ENCODE measurements at regions not wholly inside any gene's neighbourhood (a gene's known extent, or its start where the extent isn't known, plus 50 kb on each side); places are given as distances from the start of the nearest gene placed in this dataset.

DNA sequence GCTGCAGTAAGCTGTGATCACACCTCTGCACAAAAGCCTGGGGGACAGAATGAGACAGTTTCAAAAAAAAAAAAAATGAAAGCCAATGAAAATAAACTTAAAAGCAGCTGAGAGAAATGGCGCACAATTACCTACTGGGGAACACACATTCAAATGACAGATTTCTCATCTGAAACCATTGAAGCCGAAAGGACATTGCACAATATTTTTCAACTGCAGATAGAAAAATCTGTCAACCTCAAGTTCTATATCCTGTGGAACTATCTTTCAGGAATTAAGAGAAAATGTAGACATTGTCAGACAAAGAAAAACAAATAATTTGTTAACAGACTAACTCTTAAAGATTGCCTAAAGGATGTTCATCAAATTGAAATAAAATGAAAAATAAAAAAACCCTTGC, 442.8 kb downstream of the MATN1 start:
- no peak for DNase-seq

DNA sequence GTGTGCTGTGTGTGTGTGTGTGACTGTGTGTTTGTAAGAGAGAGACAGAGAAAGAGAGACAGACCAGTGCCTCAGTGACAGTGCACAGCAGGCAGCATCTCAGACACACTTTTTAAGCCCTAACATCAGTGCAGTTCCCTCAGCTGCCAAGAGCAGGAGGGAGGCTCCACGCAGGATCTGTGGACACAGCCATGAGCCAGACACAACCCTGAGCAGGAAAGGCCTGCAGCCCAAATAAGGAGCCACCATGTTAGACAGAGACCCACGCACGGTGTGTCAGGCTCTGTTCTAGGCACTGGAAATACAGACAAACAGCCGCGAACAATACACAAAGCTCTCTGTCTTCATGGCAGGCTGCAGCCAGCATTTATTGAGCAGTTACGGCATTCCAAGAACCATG, 445.5 kb downstream of the MATN1 start:
- DNase-seq = no peak

DNA sequence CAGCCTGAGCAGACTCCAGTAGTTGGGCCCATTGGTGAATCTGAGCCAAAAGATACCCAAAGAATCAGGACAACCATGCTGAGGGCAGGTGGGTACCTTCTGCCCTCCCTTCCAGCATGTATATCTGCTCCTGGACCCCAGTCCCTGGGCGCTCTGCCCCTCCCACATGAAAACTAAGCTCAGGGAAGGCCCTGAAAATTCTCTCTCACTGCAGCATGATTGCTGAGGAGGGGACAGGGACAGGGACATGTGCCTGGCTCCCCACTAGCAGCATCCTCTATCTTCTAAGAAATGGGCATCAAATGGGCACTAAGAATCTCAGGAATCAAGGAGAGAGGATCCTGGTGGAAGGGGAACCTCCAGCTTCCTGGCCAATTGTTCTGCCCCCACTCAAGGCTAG, 446.0 kb downstream of the MATN1 start:
- DNase-seq = no peak

DNA sequence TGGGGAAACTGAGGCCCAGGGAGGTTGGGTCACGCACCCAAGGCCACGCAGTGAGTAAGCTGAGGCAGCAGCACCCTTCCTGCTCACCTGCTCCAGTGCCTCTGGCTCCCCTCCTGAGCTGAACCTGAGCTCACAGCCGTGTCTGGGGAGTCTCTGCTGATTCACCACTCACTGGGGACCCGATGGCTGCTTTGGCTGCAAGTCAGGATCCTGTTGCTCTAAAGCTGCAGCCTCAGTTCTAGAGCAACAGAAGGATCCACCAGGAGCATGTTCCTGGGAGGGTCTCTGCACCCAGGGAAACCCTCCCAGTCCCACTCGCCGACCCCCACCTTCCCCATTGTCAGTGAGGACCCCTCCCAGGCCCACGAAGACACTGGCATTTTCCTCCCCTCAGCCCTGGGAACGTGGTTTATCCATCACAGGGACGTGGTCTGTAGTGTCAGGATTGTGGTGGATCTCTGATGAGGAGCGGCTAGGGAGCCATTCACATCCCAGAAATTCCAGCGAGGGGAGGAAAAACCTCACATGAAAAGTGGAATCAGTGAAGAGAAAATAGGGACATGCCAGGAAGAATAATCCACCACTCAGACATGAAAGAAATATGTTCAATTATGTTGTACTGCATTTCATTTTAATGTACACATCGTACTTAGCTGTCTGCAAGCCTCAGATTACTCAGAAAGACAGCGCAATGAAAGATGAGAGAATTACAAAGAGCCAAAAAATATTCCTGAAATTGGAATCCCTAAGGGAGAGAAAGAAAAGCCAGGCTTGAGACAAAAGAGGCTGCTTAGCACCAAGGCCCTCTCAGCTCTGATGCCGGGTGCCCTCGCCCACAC, 447.2 kb downstream of the MATN1 start:
- no peak for DNase-seq

DNA sequence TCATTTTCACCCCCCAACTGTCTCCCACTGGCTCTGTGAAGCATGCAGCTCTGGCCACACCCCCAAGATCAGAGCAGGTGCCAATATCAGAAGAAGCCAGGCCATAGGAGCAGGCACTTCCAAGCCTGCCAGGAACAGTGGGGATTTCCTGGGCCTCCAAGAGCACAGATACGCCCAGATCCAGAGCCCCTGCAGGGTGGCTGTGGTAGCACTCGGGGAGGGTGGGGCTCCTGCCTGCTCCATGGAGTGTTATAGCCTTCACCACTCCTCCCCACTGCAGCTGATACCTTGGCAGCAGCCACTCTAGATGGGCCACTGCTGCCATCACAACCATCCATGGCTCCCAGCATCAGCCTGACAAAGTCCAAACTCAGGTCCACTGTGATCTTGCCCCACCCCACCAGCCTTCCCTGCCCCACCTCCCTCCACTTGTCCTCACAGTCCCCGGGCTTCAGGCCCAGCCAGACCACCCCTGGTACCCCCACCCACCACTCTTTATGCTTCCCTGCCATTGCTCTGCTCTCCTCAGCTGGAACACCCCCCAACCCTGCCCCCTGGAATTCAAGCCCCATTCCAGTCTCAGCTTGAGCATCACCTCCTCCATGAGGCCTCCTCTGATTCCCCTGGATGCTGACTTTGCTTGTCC, 448.3 kb downstream of the MATN1 start:
- DNase-seq = no peak

DNA sequence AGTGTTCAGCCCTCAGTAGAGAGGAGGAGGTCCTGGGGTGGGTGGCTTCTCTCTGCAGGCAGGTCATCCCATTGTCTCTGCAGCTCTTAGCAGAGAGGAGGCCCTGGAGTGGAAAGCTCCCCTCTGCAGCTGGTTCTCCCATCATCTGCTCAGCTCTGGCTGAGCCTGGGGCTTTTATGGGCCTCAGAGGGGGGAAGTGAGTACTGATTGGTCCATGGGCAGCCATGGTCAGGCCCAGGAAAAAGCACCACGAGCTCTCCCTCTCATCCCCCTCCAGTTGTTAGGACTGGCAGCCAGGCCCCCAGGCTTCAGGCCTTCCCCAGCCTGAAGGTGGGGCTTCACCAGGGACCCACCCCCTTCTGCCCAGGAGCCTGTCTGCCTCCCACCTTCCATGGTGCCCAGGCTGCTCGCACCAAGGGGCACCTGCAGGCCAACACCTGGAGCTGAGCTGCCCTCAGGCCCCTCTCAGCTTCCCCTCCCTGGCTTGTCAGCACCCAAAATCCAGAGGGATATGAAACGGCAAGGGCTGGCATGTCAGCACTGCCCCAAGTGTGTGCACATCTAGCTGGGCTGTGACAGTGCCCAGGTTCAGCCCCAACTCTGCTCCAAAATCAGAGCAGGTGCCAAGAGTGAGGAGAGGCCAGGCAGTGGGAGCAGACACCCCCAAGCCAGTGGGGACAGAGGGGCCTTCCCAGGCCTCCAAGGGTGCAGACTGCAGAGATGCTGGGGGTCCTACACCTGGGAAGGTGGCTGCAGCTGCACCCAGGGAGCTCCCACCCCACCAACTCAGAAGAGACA, 449.0 kb downstream of the MATN1 start:
- no peak for DNase-seq

DNA sequence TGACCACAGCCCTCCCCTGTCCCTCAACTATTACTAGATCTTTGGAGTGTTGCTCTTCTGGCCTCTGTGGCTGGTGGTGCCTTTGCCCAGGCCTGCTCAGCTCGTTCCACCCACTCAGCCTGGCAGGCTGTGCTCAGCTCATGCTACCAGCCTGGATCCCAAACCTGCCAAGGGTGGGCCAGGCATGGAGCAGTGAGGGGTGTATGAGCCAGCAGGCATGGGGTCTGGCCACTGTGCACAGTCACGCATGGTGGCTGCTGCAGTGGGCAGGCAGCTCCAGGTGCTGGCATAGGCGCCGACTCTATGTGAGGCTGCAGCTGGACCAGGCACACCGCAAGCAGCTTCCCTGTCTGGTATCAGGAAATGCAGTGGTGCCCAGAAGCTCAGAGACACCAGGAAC, 449.9 kb downstream of the MATN1 start:
- DNase-seq = no peak

DNA sequence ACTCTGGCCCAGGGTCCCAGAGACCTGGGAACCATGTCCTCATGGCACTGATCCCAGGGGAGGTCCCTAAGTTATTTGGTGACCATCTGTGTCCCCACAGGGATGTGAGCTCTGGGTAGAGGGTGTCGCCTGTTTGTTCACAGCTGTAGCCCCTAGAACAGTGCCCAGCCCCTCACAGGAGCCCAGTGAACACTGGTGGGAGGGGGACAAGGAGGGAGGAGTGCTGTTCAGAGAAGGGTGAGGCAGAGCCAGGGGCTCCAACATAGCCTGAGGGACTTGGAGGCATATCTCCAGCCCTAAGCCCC, 450.4 kb downstream of the MATN1 start:
- DNase-seq = no peak

DNA sequence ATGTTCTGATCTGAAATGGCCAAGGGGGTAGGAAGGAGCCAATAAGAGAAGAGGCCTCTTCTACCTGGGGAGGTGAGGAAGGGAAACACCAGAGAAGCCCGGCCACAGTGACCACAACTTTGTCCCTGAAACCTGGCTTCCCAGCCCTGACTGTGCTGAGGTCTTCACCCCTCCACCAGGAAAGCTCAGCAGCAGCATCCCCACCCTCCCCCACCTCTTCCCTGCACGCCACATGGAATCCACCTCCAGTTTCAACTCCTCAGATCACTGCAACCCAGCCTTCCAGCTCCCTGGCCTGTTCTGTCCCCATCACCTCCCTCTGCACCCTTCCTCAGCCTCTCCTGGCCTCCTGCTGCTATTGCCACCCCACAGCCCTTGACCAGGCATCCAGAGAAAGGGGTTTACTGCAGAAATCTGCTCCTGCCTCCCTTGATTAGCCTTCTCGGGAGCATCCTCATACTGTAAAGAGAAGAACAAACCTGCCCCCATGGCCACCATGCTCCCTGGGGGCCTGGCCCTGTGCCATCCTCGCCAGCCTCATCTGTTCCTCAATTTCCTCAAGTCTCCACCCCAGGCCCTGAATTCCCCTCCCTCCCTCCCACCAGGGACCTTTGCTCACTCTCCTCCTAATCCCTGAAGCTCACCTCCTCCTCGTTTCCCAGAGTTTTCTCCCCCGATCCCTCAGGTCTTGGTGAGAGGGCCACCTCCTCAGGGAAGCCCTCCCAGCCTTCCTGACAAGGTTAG, 450.9 kb downstream of the MATN1 start:
- DNase-seq = no peak

DNA sequence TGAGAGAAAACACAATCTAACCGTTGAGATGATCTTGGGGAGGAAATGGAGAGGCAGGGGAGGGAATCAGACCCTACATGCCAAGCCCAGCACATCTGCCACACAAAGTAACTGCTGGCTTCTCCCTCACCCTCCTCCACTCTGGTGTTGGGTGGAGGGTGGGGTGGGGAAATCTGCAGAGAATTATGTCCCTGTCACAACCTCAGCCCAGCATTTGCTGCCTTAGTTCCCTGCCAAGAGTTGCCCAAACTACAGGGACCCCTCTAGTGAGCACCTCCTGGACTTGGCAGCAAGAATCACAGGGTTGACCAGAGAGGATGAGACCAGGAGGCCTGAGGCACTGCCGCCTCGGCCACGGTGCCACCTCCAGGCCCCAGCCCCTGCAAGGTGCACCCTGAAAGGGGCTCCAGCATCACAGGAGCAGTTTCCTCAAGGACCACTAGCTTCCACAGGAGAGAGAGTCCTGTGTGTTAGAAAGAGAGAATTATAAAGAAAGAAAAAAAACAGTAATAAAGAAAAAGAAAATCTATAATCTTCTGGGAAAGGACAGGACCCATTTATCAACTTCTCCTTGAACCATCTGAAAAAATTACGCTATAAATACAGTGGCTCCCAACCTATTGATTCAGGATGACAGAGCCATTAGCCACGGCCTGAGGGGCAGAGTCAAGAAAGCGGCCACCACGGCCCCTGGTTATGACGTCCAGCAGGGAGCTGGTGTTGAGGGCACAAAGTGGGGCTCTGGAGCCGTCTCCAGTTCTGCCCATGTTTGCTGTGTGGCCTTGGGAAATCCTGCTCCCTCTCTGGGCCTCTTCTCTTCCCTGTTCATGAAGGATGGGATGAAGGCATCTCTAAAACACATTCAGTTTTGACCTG, 451.7 kb downstream of the MATN1 start:
- DNase-seq = no peak

DNA sequence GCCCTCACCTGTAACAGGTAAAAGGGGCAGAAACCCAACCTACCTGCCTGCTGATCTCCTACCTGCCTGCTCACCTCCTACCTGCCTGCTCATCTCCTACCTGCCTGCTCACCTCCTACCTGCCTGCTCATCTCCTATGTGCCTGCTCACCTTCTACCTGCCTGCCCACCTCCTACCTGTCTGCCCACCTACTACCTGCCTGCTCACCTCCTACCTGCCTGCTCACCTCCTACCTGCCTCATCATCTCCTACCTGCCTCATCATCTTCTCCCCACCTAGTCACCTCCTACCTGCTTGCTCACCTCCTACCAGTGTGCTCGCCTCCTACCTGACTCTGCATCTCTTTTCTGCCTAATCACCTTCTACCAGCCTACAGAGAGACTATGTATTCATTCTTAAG, 452.9 kb downstream of the MATN1 start:
- DNase-seq = no peak

DNA sequence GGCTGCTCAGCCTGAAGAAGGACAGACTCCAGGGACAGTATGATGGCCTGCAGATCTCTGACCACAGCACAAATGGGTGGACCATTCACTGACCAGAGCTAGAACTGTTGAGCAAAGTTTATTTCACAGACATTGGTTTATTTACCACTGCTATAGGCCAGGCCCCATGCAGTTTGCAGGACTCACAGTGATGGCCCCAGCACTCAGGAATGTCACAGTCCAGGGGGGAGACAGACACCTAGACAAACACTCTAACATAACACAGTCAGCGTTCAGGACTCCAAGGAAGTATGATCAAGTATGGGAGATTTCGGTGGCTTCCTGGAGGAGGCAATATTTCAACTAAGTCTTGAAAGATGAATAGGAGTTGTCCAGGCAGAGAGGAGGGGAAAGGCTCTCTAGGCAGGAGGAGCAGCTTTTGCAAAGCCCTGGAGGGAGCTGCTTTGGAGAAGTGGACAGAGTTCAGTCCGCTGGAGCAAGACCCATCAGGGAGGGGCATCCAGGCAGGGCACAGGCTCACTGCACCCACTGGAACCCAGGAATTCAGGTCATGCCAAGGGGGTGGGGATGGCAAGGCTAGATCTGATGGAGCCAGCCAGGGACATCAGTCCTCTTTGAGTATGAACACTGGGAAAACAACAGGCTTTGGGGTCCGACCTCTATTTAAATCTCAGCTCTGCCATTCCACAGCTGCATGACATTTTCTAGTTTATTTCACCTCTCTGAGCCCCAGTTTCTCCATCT, 454.3 kb downstream of the MATN1 start:
- no peak for DNase-seq

DNA sequence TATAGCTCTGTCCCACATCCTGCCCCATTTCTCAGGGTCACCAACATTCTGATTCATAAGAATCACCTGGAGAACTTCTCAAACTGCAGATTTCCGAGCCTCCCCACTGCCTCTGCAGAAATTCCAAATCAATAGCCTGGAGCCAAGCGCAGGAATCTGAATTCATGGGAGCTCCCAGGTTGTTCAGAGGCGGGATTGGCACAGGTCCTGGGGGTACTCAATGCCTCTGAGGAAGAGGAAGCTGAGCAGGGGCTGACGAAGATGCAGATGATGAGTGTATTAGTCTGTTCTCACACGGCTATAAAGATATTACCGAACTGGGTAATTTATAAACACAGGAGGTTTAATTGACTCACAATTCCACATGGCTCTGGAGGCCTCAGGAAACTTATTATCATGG, 455.5 kb downstream of the MATN1 start:
- no peak for DNase-seq

DNA sequence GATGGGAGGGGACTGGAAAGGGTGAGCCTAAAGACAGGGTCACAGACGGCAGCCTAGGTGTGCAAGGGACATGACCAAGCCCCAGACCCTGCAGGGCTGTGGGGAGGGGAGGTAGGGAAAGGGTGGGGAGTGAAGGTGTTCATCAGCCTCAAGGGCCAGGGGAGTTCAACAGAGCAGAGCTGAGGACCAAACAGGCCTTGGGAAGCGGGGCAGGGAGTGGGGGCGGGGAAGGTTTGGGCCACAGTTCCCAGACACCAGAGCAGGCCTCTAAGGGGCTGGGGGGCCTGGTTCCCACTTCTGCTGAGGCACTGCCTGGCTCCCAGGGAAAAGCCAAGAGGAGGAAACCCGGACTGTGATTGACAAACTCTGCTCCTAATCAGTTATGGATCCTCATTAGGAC, 456.3 kb downstream of the MATN1 start:
- no peak for DNase-seq

DNA sequence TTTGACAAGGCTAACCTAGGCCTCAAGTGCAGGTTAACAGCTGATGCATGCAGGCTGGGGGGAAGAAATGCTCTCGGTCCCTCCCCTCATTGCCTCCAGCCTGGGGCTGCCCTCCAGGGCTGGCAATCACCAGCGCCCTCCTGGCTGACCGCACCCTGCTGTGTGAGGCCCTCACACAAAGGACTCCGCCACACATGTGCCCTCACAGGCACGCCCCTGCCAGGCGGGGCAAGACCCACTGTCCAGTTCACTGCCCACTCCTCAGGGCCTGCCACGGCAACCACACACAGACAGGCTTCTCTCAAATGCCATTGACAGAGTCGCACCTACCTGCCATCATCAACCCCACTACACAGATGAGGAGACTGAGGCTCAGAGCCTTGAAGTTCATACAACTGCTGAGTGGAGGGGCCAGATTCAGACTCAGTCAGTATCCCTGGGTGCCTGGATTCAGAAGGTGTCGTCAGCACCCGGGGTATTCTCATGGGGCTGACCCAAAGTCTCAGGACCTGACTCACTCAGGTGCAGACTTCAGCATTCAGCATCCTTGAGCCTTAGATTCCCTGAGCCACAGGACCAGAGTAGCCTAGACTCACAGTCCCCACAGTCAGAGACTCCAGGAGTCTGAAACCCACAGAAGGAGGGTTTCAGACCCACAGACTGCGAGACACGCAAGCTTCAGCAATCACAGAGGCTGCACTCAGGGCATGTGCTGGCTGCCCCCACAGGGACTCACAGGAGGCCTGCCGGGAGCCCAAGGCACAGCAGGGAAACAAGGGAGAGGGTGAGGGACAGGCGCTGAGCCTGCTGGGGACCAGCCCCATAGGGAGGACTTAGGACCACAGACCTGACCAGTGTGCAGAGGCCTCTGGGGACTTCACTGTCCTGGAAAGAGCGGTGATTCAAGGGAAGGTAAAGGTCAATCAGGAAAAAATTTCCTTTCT, 458.0 kb downstream of the MATN1 start:
- DNase-seq = no peak

DNA sequence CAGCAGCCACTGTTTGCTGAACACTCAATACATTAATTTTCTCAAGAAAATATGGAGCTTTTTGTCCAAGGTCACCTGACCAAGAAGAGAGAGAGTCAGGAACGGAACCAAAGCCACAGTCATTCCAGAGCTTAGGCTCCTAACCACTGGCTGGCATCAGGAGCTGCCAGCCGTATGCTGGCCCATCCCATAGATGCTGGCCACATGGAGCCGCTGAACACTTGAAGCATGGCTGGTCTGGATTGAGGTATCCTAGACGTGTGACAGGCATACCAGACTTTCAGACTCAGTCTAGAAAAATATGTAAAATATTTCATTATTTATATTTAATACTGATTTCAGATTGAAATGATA, 458.7 kb downstream of the MATN1 start:
- DNase-seq = no peak

DNA sequence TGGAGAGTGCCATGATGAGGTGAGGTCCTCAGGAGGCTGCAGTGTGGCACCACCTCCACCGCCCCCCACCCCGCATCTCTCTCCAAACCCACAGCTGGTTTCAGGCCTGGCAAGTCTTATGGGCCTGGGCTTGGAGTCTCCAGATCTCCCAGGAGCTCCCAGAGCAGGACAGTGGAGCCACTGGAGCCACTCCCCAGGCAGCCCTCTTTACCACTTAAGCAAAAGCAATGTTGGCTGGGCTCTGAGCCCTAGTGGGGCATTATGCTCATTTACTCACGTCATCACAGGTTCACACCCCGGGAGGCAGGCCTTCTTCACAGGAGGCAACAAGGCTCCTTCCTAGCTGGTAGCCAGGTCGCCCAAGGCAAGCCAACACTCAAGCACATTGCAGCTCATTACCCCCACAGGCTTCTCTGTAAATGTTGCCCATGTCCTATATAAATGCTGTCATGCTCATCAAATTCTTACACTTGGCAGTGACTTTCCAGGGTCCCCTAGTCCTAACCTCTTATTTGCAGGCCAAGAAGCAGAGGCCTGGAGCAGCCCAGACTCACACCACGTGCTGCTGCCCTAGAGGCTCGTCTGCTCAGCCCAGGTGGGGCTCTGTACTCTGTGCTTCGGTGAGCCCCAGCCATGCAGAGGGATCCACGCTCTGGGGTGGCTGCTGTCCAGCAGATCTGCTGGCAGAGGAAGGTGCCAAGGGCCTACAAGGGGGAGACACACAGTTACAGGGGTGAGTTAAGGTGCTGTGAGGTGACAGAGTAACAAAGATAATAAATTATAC, 459.3 kb downstream of the MATN1 start:
- DNase-seq = no peak

DNA sequence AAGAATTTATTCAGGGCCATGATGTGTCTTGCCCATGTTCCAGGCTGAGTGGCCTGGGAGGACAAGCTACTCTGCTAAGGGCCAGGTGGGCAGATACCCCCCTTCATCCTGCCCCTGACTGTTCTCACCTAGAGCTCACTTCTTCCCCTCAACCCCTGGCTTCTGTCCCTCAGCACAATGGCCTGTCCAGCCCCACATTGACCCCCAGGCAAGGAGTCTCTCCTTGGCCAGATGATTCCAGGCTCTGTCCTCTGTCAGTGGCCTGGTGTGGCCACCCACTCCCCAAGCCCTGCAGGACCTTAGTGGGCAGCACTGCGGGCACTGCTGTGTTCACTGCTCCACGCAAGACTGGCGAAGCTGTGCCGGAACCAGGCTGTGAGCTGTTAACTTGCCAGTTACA, 460.0 kb downstream of the MATN1 start:
- no peak for DNase-seq

DNA sequence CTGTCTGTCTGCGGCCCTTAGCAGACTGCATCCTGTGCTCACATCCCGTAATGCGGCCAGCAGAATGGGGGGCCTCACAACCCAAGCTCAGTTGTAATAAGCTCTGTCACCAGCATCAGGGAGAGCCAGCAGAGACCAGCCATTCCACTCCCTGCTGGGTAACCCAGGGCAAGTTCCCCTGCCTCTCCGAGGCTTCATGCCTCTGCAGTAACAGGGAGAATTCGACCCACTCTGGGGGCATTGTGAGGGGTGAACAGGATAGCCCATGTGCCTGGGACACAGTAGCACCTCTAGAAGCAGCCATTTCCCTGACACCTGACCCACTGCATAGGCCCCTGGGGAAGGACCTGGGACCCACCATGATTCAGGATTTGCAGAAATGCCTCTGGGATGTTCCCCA, 461.2 kb downstream of the MATN1 start:
- no peak for DNase-seq

DNA sequence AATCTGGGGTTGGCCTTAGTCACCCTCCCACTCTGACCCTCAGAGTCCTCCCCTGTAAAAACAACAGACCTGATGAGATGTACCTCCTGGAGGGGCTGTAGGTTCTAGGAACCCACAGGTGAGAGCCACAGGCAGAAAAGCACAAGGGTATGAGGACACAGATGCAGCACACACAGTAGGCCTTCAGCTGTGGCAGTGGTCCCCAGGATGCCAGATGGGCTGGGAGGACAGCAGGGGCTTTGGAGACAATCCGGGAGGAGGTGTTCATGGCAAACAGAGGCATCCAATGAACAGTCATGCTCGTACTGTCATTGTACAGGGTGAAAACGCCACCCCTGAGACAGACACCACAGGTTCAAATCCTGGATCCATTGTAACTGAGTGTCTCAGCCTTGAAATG, 463.1 kb downstream of the MATN1 start:
- DNase-seq = no peak

Data from NCI-H1092 (cell line).